IMR-90 (cell line): ENCODE measurements at regions not wholly inside any gene's neighbourhood (a gene's known extent, or its start where the extent isn't known, plus 50 kb on each side); places are given as distances from the start of the nearest gene placed in this dataset.

Experiments used
- ATAC-seq: fragments of 200-7000 bp; cut with Tn5 transposase; 2 replicates; pipeline ENCODE4 v1.9.1; 2020; ENCODE audit warnings: low read depth, mild to moderate bottlenecking, moderate library complexity
- BruUV-seq: library from RNA; stranded (reverse); fragments of 400-500 nt; replicated peaks from 2 replicates; lab custom pipeline; 2021; lab: Mats Ljungman, UMichigan
- CTCF ChIA-PET: fragments of 300-600 bp; formaldehyde crosslinking; extraction: SDS; loops from one replicate; lab custom pipeline; 2021; ENCODE audit warnings: antibody characterized with exemption; lab: Yijun Ruan, JAX
- POLR2A ChIA-PET: fragments of 300-600 bp; sonication (Branson Sonifier 250); formaldehyde crosslinking; loops from one replicate; lab custom pipeline; 2022; ENCODE audit warnings: antibody characterized with exemption; ENCODE audit not compliant: unreplicated experiment; lab: Charles Lee
- DNase-seq: peaks from one replicate; pipeline ENCODE4 v3.0.0; 2013
- H2AFZ ChIP-seq: replicated peaks from 2 replicates; pipeline ENCODE3; 2013; ENCODE audit warnings: low read length, mild to moderate bottlenecking; ENCODE audit not compliant: poor library complexity
- H2AK5ac ChIP-seq: 2 replicates; pipeline ENCODE4 v1.6.1; 2013; ENCODE audit warnings: low read depth, low read length, inconsistent platforms
- H2AK9ac ChIP-seq: replicated peaks from 2 replicates; pipeline ENCODE3; 2013; ENCODE audit warnings: mild to moderate bottlenecking, low read depth, low read length, moderate library complexity; ENCODE audit not compliant: poor library complexity
- H2BK120ac ChIP-seq: 2 replicates; pipeline ENCODE4 v1.6.1; 2013; ENCODE audit warnings: low read depth, low read length, inconsistent platforms
- H2BK15ac ChIP-seq: 3 replicates; pipeline ENCODE4 v1.6.1; 2013; ENCODE audit warnings: low read depth, low read length, inconsistent platforms
- H2BK20ac ChIP-seq: 2 replicates; pipeline ENCODE4 v1.6.1; 2013; ENCODE audit warnings: low read depth, mild to moderate bottlenecking, inconsistent platforms, low read length, moderate library complexity
- H2BK5ac ChIP-seq: 2 replicates; pipeline ENCODE4 v1.6.1; 2013; ENCODE audit warnings: mild to moderate bottlenecking, low read depth, low read length, inconsistent platforms; ENCODE audit not compliant: poor library complexity, severe bottlenecking
- H3K14ac ChIP-seq: replicated peaks from 2 replicates; pipeline ENCODE4 v1.6.1; 2013; ENCODE audit warnings: low read depth, low read length, inconsistent platforms
- H3K18ac ChIP-seq: 2 replicates; pipeline ENCODE4 v1.6.1; 2013; ENCODE audit warnings: low read depth, low read length, control low read depth
- H3K23ac ChIP-seq: 2 replicates; pipeline ENCODE4 v1.6.1; 2013; ENCODE audit warnings: low read depth, low read length, inconsistent platforms
- H3K27ac ChIP-seq: 2 replicates; pipeline ENCODE4 v1.5.1; 2013; ENCODE audit warnings: mild to moderate bottlenecking, control low read depth, low read length; ENCODE audit not compliant: insufficient read depth
- H3K27me3 ChIP-seq: 2 replicates; pipeline ENCODE4 v1.6.1; 2013; ENCODE audit warnings: low read length; ENCODE audit not compliant: control insufficient read depth, insufficient read depth
- H3K36me3 ChIP-seq: 2 replicates; pipeline ENCODE4 v1.6.1; 2013; ENCODE audit warnings: low read length, mixed read lengths; ENCODE audit not compliant: control insufficient read depth, insufficient read depth
- H3K4ac ChIP-seq: 2 replicates; pipeline ENCODE4 v1.6.1; 2013; ENCODE audit warnings: low read depth, low read length, inconsistent platforms
- H3K4me1 ChIP-seq: 2 replicates; pipeline ENCODE4 v1.6.1; 2013; ENCODE audit warnings: low read length, mixed read lengths; ENCODE audit not compliant: control insufficient read depth, insufficient read depth
- H3K4me2 ChIP-seq: 2 replicates; pipeline ENCODE4 v1.6.1; 2013; ENCODE audit warnings: low read depth, mild to moderate bottlenecking, control low read depth, low read length, moderate library complexity
- H3K4me3 ChIP-seq: 2 replicates; pipeline ENCODE4 v1.5.1; 2013; ENCODE audit warnings: low read depth, mild to moderate bottlenecking, control low read depth, low read length, moderate library complexity; ENCODE audit not compliant: insufficient read depth
- H3K56ac ChIP-seq: 2 replicates; pipeline ENCODE4 v1.6.1; 2013; ENCODE audit warnings: low read length, inconsistent platforms; ENCODE audit not compliant: insufficient read depth; ENCODE audit errors: extremely low read depth
- H3K79me1 ChIP-seq, 2 experiments: 2 replicates each; pipeline ENCODE4 v1.6.1; 2013; ENCODE audit warnings: low read length in 2 of 2, inconsistent platforms in 1 of 2, low read depth in 1 of 2
- H3K9ac ChIP-seq: 2 replicates; pipeline ENCODE4 v1.6.1; 2013; ENCODE audit warnings: low read depth, low read length, control low read depth
- H3K9me1 ChIP-seq: 2 replicates; pipeline ENCODE4 v1.6.1; 2013; ENCODE audit warnings: low read length, inconsistent platforms; ENCODE audit not compliant: insufficient read depth
- H3K9me3 ChIP-seq: 2 replicates; pipeline ENCODE4 v1.6.1; 2013; ENCODE audit warnings: low read length; ENCODE audit not compliant: control insufficient read depth, insufficient read depth
- H4K20me1 ChIP-seq: 2 replicates; pipeline ENCODE4 v1.6.1; 2013; ENCODE audit warnings: low read length, inconsistent platforms; ENCODE audit not compliant: insufficient read depth
- H4K5ac ChIP-seq: 2 replicates; pipeline ENCODE4 v1.6.1; 2013; ENCODE audit warnings: mild to moderate bottlenecking, low read depth, low read length, control low read depth
- H4K8ac ChIP-seq, 2 experiments: 2 replicates each; pipeline ENCODE4 v1.6.1; 2013; ENCODE audit warnings: low read depth in 2 of 2, low read length in 2 of 2, control low read depth in 1 of 2, inconsistent platforms in 1 of 2
- H4K91ac ChIP-seq: 2 replicates; pipeline ENCODE4 v1.6.1; 2013; ENCODE audit warnings: low read depth, low read length, inconsistent platforms; ENCODE audit not compliant: insufficient read depth
- BHLHE40 ChIP-seq: fragments of 150-350 bp; IDR thresholded peaks from 2 replicates; pipeline ENCODE4 v1.6.1; 2016; ENCODE audit warnings: mild to moderate bottlenecking, low read depth, low read length
- CEBPB ChIP-seq: IDR thresholded peaks from 2 replicates; pipeline ENCODE4 v1.6.1; 2012; ENCODE audit warnings: low read depth, low read length, improper control_type of control experiment
- CHD1 ChIP-seq: IDR thresholded peaks from 2 replicates; pipeline ENCODE4 v1.6.1; 2012; ENCODE audit warnings: low read depth, low read length, improper control_type of control experiment
- CTCF ChIP-seq: conservative IDR thresholded peaks from 2 replicates; pipeline ENCODE4 v1.5.1; 2012; ENCODE audit warnings: mild to moderate bottlenecking, low read depth, low read length, improper control_type of control experiment
- ELK1 ChIP-seq: fragments of 150-350 bp; IDR thresholded peaks from 2 replicates; pipeline ENCODE4 v1.6.1; 2016; ENCODE audit warnings: low read depth, mild to moderate bottlenecking, low read length, moderate library complexity, borderline replicate concordance
- FOS ChIP-seq: fragments of 150-350 bp; IDR thresholded peaks from 2 replicates; pipeline ENCODE4 v1.6.1; 2016; ENCODE audit warnings: low read depth, low read length
- MAFK ChIP-seq: IDR thresholded peaks from 2 replicates; pipeline ENCODE4 v1.6.1; 2012; ENCODE audit warnings: low read depth, low read length, improper control_type of control experiment
- MAZ ChIP-seq: IDR thresholded peaks from 2 replicates; pipeline ENCODE4 v1.6.1; 2012; ENCODE audit warnings: low read depth, mild to moderate bottlenecking, low read length, improper control_type of control experiment, moderate library complexity, borderline replicate concordance
- MXI1 ChIP-seq: IDR thresholded peaks from 2 replicates; pipeline ENCODE4 v1.6.1; 2012; ENCODE audit warnings: low read depth, mild to moderate bottlenecking, low read length, moderate library complexity, borderline replicate concordance
- NFE2L2 ChIP-seq: fragments of 150-350 bp; IDR thresholded peaks from 2 replicates; pipeline ENCODE4 v1.6.1; 2016; ENCODE audit warnings: low read depth, mild to moderate bottlenecking, low read length
- POLR2A ChIP-seq: IDR thresholded peaks from 2 replicates; pipeline ENCODE4 v1.6.1; 2012; ENCODE audit warnings: mild to moderate bottlenecking, low read depth, low read length
- RAD21 ChIP-seq: IDR thresholded peaks from 2 replicates; pipeline ENCODE4 v1.6.1; 2012; ENCODE audit warnings: low read length, improper control_type of control experiment
- RCOR1 ChIP-seq: IDR thresholded peaks from 2 replicates; pipeline ENCODE4 v1.6.1; 2012; ENCODE audit warnings: mild to moderate bottlenecking, low read length, improper control_type of control experiment; ENCODE audit not compliant: insufficient replicate concordance
- RFX5 ChIP-seq: IDR thresholded peaks from 2 replicates; pipeline ENCODE4 v1.8.0; 2012; ENCODE audit warnings: low read depth, mild to moderate bottlenecking, low read length, moderate library complexity
- SMC3 ChIP-seq: fragments of 150-350 bp; IDR thresholded peaks from 2 replicates; pipeline ENCODE4 v1.6.1; 2016; ENCODE audit warnings: low read depth, mild to moderate bottlenecking, antibody characterized with exemption, low read length, moderate library complexity
- USF2 ChIP-seq: fragments of 150-350 bp; IDR thresholded peaks from 2 replicates; pipeline ENCODE4 v1.6.1; 2017; ENCODE audit warnings: mild to moderate bottlenecking, antibody characterized with exemption, low read length, low read depth
- WGBS, 2 experiments: methylation state at CpG; one replicate each; pipeline versions ENCODE4 v1.1.5 to v1.1.7; 2013; ENCODE audit warnings: missing lambda C conversion rate in 2 of 2; ENCODE audit not compliant: insufficient read length in 1 of 2; ENCODE audit errors: extremely low coverage in 2 of 2; 5-methylcytosine and 5-hydroxymethylcytosine counted together
- dilution Hi-C: fragments of 300-500 bp; cut with HindIII; formaldehyde crosslinking; loops from one replicate; pipeline ENCODE4 v1.14.3; 2018; ENCODE audit warnings: low sequenced_read_pairs; ENCODE audit not compliant: unreplicated experiment
- in situ Hi-C: fragments of 300-500 bp; cut with MboI; formaldehyde crosslinking; loops from 3 replicates; pipeline ENCODE4 v1.14.3; 2019; ENCODE audit warnings: low sequenced_read_pairs, inconsistent platforms, mixed read lengths
- intact Hi-C: fragments of 100-400 bp; cut with micrococcal nuclease; formaldehyde crosslinking; loops from 2 replicates; pipeline ENCODE4 v1.10.0; 2022

GRCh38 chr1:209513226-209513625, 70.3 kb upstream of the CAMK1G start:
- intact Hi-C loops (loop anchor here (1.0 to 2.0 kb wide), 3 partner anchors 264 to 860 kb away; no protein-coding TSS in a partner anchor), in situ Hi-C loops (no loop called here), dilution Hi-C loops (no loop called here)
- Histone ChIP-seq H3K27ac (no peak overlapping the region), H3K4ac (no peak overlapping the region), H3K79me1 (no peaks in the 10 kb centered on the region), H3K4me2 (no peak overlapping the region), H3K4me1 (no peaks in the 10 kb centered on the region), H3K9ac (no peak overlapping the region), H2AFZ (peak overlapping the region; percentile 18), H2BK20ac (no peak overlapping the region), H2BK5ac (no peak overlapping the region), H3K9me3 (no peaks in the 10 kb centered on the region), H4K8ac (no peak overlapping the region), H4K91ac (no peak overlapping the region), H3K23ac (no peak overlapping the region), H3K27me3 (peaks cover 2% of the 10 kb centered on the region; the same call in 1 of the 2 replicates), H3K18ac (no peak overlapping the region), H3K56ac (no peak overlapping the region), H2BK120ac (no peak overlapping the region), H3K4me3 (no peak overlapping the region), H3K9me1 (no peaks in the 10 kb centered on the region), H2BK15ac (no peak overlapping the region), H2AK5ac (no peak overlapping the region), H4K5ac (no peak overlapping the region), H3K36me3 (no peaks in the 10 kb centered on the region), H3K14ac (no peak overlapping the region), H2AK9ac (no peak overlapping the region), H4K20me1 (no peaks in the 10 kb centered on the region)
- no peak for TF ChIP-seq RFX5
- no peak for TF ChIP-seq ELK1
- no peak for TF ChIP-seq USF2
- peak; percentile 38 for TF ChIP-seq SMC3
- no peak for TF ChIP-seq MAZ
- TF ChIP-seq RCOR1 = no peak
- TF ChIP-seq FOS = no peak
- no peak for TF ChIP-seq BHLHE40
- TF ChIP-seq MXI1 = no peak
- peak; percentile 78 for TF ChIP-seq RAD21
- no peak for TF ChIP-seq CHD1
- no peak for TF ChIP-seq CEBPB
- TF ChIP-seq CTCF = peak; percentile 56
- no peak for TF ChIP-seq POLR2A
- no peak for TF ChIP-seq MAFK
- no peak for TF ChIP-seq NFE2L2
- WGBS, 2 experiments = 80% methylated on average over 1 of the region's 5 CpGs; no CpG with 5 or more reads in 1 of the 2 experiments
- BruUV-seq = no TSS peak
- DNase-seq (peak; percentile 46), ATAC-seq (peak; percentile 77)
- ChIA-PET POLR2A (no interaction called here), CTCF (interaction anchor here (0.6 to 1.5 kb wide), 6 partner anchors 9 to 1215 kb away, joined by 3 to 5 read pairs (median 4); no protein-coding TSS in a partner anchor)
